ENCODE measurements at regions not wholly inside any gene's neighbourhood (a gene's known extent, or its start where the extent isn't known, plus 50 kb on each side); places are given as distances from the start of the nearest gene placed in this dataset.

DNA sequence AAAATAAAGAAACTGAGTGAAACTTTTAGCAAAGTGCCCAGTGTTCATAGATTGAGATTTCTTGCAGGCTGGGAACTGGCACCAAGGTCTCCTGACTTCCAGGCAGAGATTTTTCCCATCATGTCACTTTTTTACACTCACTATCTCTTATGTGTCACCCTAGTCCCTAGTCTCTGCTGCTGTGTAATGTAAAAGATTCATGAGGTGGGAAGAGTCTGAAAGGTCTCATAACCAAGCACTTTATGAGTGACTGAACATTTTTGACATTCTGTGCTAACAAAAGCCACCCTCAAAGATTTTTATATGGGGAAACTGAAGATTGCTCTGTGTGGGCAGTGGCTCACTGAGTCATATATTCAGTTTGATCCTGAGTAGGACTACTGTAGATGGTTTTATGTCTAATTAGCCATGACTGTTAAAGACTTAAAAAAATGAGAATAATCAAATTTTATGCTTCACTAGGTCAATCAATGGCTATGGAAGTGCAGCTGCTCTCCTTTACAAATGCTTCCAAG lies 900.3 kb upstream of the SORCS1 start:
- no peaks in the 10 kb centered on the region for H3K36me3 ChIP-seq (ENCODE audit: control insufficient read depth in 1 of 2, insufficient read depth in 2 of 2, low read length in 2 of 2)
- no peaks in the 10 kb centered on the region for H3K27me3 ChIP-seq (ENCODE audit: insufficient read depth, low read length)
- no peaks in the 10 kb centered on the region for H4K20me1 ChIP-seq (ENCODE audit: insufficient read depth)
- H3K9ac ChIP-seq (ENCODE audit: low read length), result no peak overlapping the region
- H3K4me3 ChIP-seq (replicated peaks in 1 of 2; ENCODE audit: low read depth in 1 of 2, low read length in 2 of 2), result no peak overlapping the region
- CTCF ChIA-PET, result no interaction called here
- no peak overlapping the region for H2AFZ ChIP-seq (ENCODE audit: low read depth, low read length, poor library complexity, severe bottlenecking)
- intact Hi-C loops (cut with micrococcal nuclease), result no loop called here
- no peaks in the 10 kb centered on the region for H3K4me1 ChIP-seq (ENCODE audit: control insufficient read depth in 1 of 2, insufficient read depth in 2 of 2, low read length in 2 of 2)
- H3K9me2 ChIP-seq (ENCODE audit: insufficient read depth), result no peaks in the 10 kb centered on the region
- DNase-seq (ENCODE audit: low read depth, low spot score) (no peak), ATAC-seq (no peak)
- TF ChIP-seq EZH2phosphoT487 (IDR thresholded peaks at IDR 0.05; ENCODE audit: borderline replicate concordance), result no peak
- no peak for TF ChIP-seq SRF (IDR thresholded peaks at IDR 0.05; ENCODE audit: low read depth)
- TF ChIP-seq, protein P1, sequence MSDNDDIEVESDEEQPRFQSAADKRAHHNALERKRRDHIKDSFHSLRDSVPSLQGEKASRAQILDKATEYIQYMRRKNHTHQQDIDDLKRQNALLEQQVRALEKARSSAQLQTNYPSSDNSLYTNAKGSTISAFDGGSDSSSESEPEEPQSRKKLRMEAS (IDR thresholded peaks at IDR 0.05), result no peak
- no peak for TF ChIP-seq TCF7L2 (IDR thresholded peaks at IDR 0.05; ENCODE audit: borderline replicate concordance, extremely low read depth, insufficient read depth, insufficient read length)
- no peak for TF ChIP-seq SIN3A (IDR thresholded peaks at IDR 0.05; ENCODE audit: low read depth)
- TF ChIP-seq ZBTB33 (IDR thresholded peaks at IDR 0.05; ENCODE audit: extremely low read depth, insufficient replicate concordance, low read length), result no peak
- no peak for TF ChIP-seq RAD21 (IDR thresholded peaks at IDR 0.05; ENCODE audit: low read depth)
- no peak for TF ChIP-seq JUND (IDR thresholded peaks at IDR 0.05)
- no peak for TF ChIP-seq CTCF (IDR thresholded peaks at IDR 0.05 in 2 of 3, conservative IDR thresholded peaks at IDR 0.05 in 1 of 3; ENCODE audit: borderline replicate concordance in 1 of 3, insufficient read depth in 1 of 3, low read depth in 2 of 3, low read length in 2 of 3)
- TF ChIP-seq CBX3 (IDR thresholded peaks at IDR 0.05; ENCODE audit: low read depth), result no peak
- RAD21 ChIA-PET (ENCODE audit: low non-redundant PET in 1 of 2, low total read pairs in 2 of 2, uncharacterized antibody in 2 of 2, unreplicated experiment in 2 of 2), result no interaction called here
- H3K9me3 ChIP-seq (ENCODE audit: control insufficient read depth in 1 of 2, insufficient read depth in 1 of 2, low read depth in 1 of 2, low read length in 2 of 2), result peaks cover 12 to 33% of the 10 kb centered on the region in 2 experiments; a peak in 2 of 4 replicates
- BruUV-seq (replicated peaks), result no TSS peak
- H3K4me2 ChIP-seq (ENCODE audit: low read length), result no peak overlapping the region
- POLR2A ChIA-PET, result no interaction called here
- H3K79me2 ChIP-seq (ENCODE audit: insufficient read depth, low read length), result no peaks in the 10 kb centered on the region
- H3K27ac ChIP-seq (ENCODE audit: low read depth, low read length), result no peak overlapping the region

All from HCT116 (cell line).